GM12878 (cell line): ENCODE measurements at regions not wholly inside any gene's neighbourhood (a gene's known extent, or its start where the extent isn't known, plus 50 kb on each side); places are given as distances from the start of the nearest gene placed in this dataset.

Source experiments
- BHLHE40 ChIP-seq, 2 experiments: fragments of 450-650 bp in 1 of 2; IDR thresholded peaks; 2 replicates each; pipeline ENCODE4 v1.6.1; 2011 to 2017; ENCODE audit warnings: low read depth in 2 of 2, borderline replicate concordance in 1 of 2, improper control_type of control experiment in 1 of 2, low read length in 1 of 2, mild to moderate bottlenecking in 1 of 2
- BMI1 ChIP-seq: fragments of 450-650 bp; IDR thresholded peaks from 2 replicates; pipeline ENCODE4 v1.6.1; 2016; ENCODE audit warnings: mild to moderate bottlenecking, moderate library complexity, borderline replicate concordance
- CTCF ChIP-seq, 3 experiments: IDR thresholded peaks in 2 of 3; conservative IDR thresholded peaks in 1 of 3; 2 replicates each; pipeline ENCODE4 v1.5.1; 2011; ENCODE audit warnings: low read depth in 3 of 3, low read length in 3 of 3, mild to moderate bottlenecking in 3 of 3, control low read depth in 2 of 3, moderate library complexity in 2 of 3, inconsistent platforms in 1 of 3, mixed read lengths in 1 of 3; ENCODE audit not compliant: control insufficient read depth in 2 of 3, insufficient read depth in 1 of 3; ENCODE audit errors: extremely low read depth in 1 of 3
- EP300 ChIP-seq, 2 experiments: fragments of 150-350 bp in 1 of 2; IDR thresholded peaks; 2 replicates each; pipeline ENCODE4 v1.6.1; 2011 to 2012; ENCODE audit warnings: low read depth in 2 of 2, low read length in 2 of 2, borderline replicate concordance in 1 of 2, improper control_type of control experiment in 1 of 2, inconsistent platforms in 1 of 2; ENCODE audit not compliant: control insufficient read depth in 1 of 2
- GABPA ChIP-seq: IDR thresholded peaks from 2 replicates; pipeline ENCODE4 v1.6.1; 2014; ENCODE audit warnings: antibody characterized with exemption, low read depth, mild to moderate bottlenecking, inconsistent platforms
- JUNB ChIP-seq: IDR thresholded peaks from 2 replicates; pipeline ENCODE4 v1.6.1; 2016; ENCODE audit warnings: antibody characterized with exemption, mild to moderate bottlenecking
- MAX ChIP-seq: IDR thresholded peaks from 2 replicates; pipeline ENCODE4 v1.6.1; 2012; ENCODE audit warnings: low read depth, low read length, improper control_type of control experiment
- PML ChIP-seq: IDR thresholded peaks from 2 replicates; pipeline ENCODE4 v1.6.1; 2012; ENCODE audit warnings: low read length, inconsistent platforms
- POLR2A ChIP-seq: IDR thresholded peaks from 2 replicates; pipeline ENCODE4 v1.6.1; 2011; ENCODE audit warnings: low read depth, mild to moderate bottlenecking, low read length
- RFX5 ChIP-seq: IDR thresholded peaks from 2 replicates; pipeline ENCODE4 v1.6.1; 2011; ENCODE audit warnings: low read depth, low read length, improper control_type of control experiment
- SMAD1 ChIP-seq: fragments of 450-650 bp; IDR thresholded peaks from 2 replicates; pipeline ENCODE4 v1.6.1; 2018; ENCODE audit warnings: mild to moderate bottlenecking, low read depth; ENCODE audit not compliant: partially characterized antibody
- TF ChIP-seq, protein P1 (sequence below): IDR thresholded peaks from 2 replicates; pipeline ENCODE4 v1.6.1; 2012; ENCODE audit warnings: mild to moderate bottlenecking, low read depth, low read length

DNA sequence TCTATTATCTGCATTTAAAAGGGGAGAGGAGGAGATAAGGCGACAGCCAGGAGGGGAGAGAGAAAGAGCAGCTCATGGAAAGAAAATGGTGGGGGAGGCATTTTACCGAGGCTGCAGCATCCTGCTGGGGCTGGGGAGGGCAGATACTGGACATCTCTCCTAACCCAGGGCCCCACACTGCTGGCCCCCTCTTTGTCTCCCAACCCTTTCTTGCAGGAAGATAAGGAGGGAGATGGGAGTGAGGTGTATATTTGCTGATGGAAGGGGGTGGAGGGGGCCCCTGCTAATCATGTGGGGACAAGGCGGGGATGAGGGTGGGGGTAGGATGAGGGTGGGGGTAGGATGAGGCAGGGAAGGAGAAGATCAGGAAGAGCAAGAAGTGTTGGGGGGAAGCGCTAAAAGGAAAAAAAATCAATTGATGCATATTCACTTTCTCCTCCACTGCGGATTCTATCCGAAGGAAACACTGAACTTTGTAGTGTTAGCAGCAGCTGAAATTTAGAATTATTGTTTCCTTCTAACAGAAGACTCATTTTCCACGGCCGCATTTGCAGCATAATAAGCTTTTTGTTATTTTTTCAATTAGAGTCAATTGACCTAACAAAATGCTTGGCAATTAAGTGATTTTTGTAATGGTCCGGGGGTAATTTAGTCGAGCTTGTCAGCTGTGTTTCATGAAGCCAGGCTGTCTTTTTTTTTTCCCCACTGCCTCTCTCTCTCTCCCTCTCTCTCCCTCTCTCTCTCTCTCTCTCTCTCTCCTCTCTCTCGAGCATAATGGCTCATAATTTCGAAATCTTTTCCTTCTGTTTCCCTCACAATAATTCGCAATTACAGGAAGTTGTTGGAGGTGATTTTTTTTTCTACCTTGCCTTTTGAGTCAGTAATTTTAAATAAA is 1134.6 kb downstream of the BCL11B start:
- no peak for TF ChIP-seq CTCF (IDR thresholded peaks at IDR 0.05 in 2 of 3, conservative IDR thresholded peaks at IDR 0.05 in 1 of 3; ENCODE audit: control insufficient read depth in 2 of 3, extremely low read depth in 1 of 3, insufficient read depth in 1 of 3, low read depth in 3 of 3, low read length in 3 of 3)
- TF ChIP-seq RFX5: no peak
- TF ChIP-seq SMAD1: no peak
- TF ChIP-seq BHLHE40 (IDR thresholded peaks at IDR 0.05; ENCODE audit: borderline replicate concordance in 1 of 2, low read depth in 2 of 2, low read length in 1 of 2): no peak
- no peak for TF ChIP-seq JUNB
- TF ChIP-seq MAX: no peak
- no peak for TF ChIP-seq EP300 (IDR thresholded peaks at IDR 0.05; ENCODE audit: borderline replicate concordance in 1 of 2, control insufficient read depth in 1 of 2, low read depth in 2 of 2, low read length in 2 of 2)
- TF ChIP-seq POLR2A: no peak
- TF ChIP-seq GABPA: no peak
- TF ChIP-seq, protein P1, sequence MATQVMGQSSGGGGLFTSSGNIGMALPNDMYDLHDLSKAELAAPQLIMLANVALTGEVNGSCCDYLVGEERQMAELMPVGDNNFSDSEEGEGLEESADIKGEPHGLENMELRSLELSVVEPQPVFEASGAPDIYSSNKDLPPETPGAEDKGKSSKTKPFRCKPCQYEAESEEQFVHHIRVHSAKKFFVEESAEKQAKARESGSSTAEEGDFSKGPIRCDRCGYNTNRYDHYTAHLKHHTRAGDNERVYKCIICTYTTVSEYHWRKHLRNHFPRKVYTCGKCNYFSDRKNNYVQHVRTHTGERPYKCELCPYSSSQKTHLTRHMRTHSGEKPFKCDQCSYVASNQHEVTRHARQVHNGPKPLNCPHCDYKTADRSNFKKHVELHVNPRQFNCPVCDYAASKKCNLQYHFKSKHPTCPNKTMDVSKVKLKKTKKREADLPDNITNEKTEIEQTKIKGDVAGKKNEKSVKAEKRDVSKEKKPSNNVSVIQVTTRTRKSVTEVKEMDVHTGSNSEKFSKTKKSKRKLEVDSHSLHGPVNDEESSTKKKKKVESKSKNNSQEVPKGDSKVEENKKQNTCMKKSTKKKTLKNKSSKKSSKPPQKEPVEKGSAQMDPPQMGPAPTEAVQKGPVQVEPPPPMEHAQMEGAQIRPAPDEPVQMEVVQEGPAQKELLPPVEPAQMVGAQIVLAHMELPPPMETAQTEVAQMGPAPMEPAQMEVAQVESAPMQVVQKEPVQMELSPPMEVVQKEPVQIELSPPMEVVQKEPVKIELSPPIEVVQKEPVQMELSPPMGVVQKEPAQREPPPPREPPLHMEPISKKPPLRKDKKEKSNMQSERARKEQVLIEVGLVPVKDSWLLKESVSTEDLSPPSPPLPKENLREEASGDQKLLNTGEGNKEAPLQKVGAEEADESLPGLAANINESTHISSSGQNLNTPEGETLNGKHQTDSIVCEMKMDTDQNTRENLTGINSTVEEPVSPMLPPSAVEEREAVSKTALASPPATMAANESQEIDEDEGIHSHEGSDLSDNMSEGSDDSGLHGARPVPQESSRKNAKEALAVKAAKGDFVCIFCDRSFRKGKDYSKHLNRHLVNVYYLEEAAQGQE: no peak
- TF ChIP-seq BMI1: no peak
- TF ChIP-seq PML: no peak
